Astrocyte (in vitro differentiated cells and primary cell): ENCODE measurements at regions not wholly inside any gene's neighbourhood (a gene's known extent, or its start where the extent isn't known, plus 50 kb on each side); places are given as distances from the start of the nearest gene placed in this dataset.

ENCODE experiments used
- DNase-seq: peaks from one replicate; pipeline ENCODE4 v3.0.0-alpha.2; 2010; ENCODE audit warnings: low read depth
- FAIRE-seq: peaks from 2 replicates; lab custom pipeline; 2011; peaks lifted over from hg19 to GRCh38; lab: Jason Lieb, UNC
- H2AFZ ChIP-seq: 2 replicates; pipeline ENCODE4 v1.6.0; 2012; ENCODE audit warnings: low read depth, low read length, inconsistent platforms
- H3K27ac ChIP-seq: 2 replicates; pipeline ENCODE4 v1.5.1; 2011; ENCODE audit warnings: low read depth, low read length, inconsistent platforms
- H3K27me3 ChIP-seq: 2 replicates; pipeline ENCODE4 v1.6.0; 2011; ENCODE audit warnings: low read length, inconsistent platforms; ENCODE audit not compliant: insufficient read depth
- H3K36me3 ChIP-seq: 2 replicates; pipeline ENCODE4 v1.5.1; 2011; ENCODE audit warnings: low read length, inconsistent platforms; ENCODE audit not compliant: insufficient read depth
- H3K4me1 ChIP-seq: 2 replicates; pipeline ENCODE4 v1.5.1; 2011; ENCODE audit warnings: low read length, inconsistent platforms; ENCODE audit not compliant: insufficient read depth
- H3K4me2 ChIP-seq: 2 replicates; pipeline ENCODE4 v1.6.0; 2012; ENCODE audit warnings: low read length, inconsistent platforms
- H3K4me3 ChIP-seq: 2 replicates; pipeline ENCODE4 v1.5.1; 2011; ENCODE audit warnings: low read depth, mild to moderate bottlenecking, low read length, inconsistent platforms; ENCODE audit not compliant: insufficient read depth
- H3K79me2 ChIP-seq: 2 replicates; pipeline ENCODE4 v1.6.0; 2012; ENCODE audit warnings: mild to moderate bottlenecking, low read length, inconsistent platforms; ENCODE audit not compliant: insufficient read depth
- H3K9ac ChIP-seq: 2 replicates; pipeline ENCODE4 v1.6.0; 2012; ENCODE audit warnings: mild to moderate bottlenecking, low read length, inconsistent platforms
- H3K9me3 ChIP-seq: 2 replicates; pipeline ENCODE4 v1.5.1; 2012; ENCODE audit warnings: low read depth, mild to moderate bottlenecking, low read length, inconsistent platforms; ENCODE audit not compliant: insufficient read depth
- H4K20me1 ChIP-seq: 2 replicates; pipeline ENCODE4 v1.6.0; 2012; ENCODE audit warnings: low read length, inconsistent platforms; ENCODE audit not compliant: insufficient read depth
- H3K27ac Mint-ChIP-seq: one replicate; pipeline ENCODE4 v1.8.0; 2021; ENCODE audit warnings: mild to moderate bottlenecking, mixed read lengths; ENCODE audit not compliant: unreplicated experiment
- H3K27me3 Mint-ChIP-seq: one replicate; pipeline ENCODE4 v1.8.0; 2021; ENCODE audit warnings: low read depth, mixed read lengths; ENCODE audit not compliant: unreplicated experiment
- H3K36me3 Mint-ChIP-seq: one replicate; pipeline ENCODE4 v1.8.0; 2021; ENCODE audit warnings: low read depth, mixed read lengths; ENCODE audit not compliant: unreplicated experiment
- H3K4me1 Mint-ChIP-seq: one replicate; pipeline ENCODE4 v1.8.0; 2021; ENCODE audit warnings: low read depth, mixed read lengths; ENCODE audit not compliant: unreplicated experiment
- H3K4me3 Mint-ChIP-seq: one replicate; pipeline ENCODE4 v1.8.0; 2021; ENCODE audit warnings: mild to moderate bottlenecking, moderate library complexity, mixed read lengths; ENCODE audit not compliant: unreplicated experiment
- H3K9me3 Mint-ChIP-seq: one replicate; pipeline ENCODE4 v1.8.0; 2021; ENCODE audit warnings: mild to moderate bottlenecking, mixed read lengths; ENCODE audit not compliant: unreplicated experiment
- CTCF ChIP-seq: IDR thresholded peaks from 2 replicates; pipeline ENCODE4 v1.5.1; 2011; ENCODE audit warnings: low read depth, mild to moderate bottlenecking, inconsistent platforms, low read length, moderate library complexity; ENCODE audit not compliant: insufficient read depth
- EZH2 ChIP-seq: IDR thresholded peaks from 2 replicates; pipeline ENCODE4 v1.6.1; 2012; ENCODE audit warnings: mild to moderate bottlenecking, low read length, inconsistent platforms; ENCODE audit not compliant: insufficient read depth

GRCh38 chr22:48605856-48606481 lies 1221.7 kb downstream of the BRD1 start:
- no peak for FAIRE-seq

GRCh38 chr22:48605125-48605524 lies 1222.5 kb downstream of the BRD1 start:
- Histone ChIP-seq H3K4me1 (no peaks in the 10 kb centered on the region), H4K20me1 (no peaks in the 10 kb centered on the region), H3K27ac (no peak overlapping the region), H3K79me2 (no peaks in the 10 kb centered on the region), H2AFZ (no peak overlapping the region), H3K9me3 (peaks cover 8% of the 10 kb centered on the region), H3K27me3 (no peaks in the 10 kb centered on the region), H3K36me3 (no peaks in the 10 kb centered on the region), H3K9ac (no peak overlapping the region), H3K4me3 (no peak overlapping the region), H3K4me2 (no peak overlapping the region)
- peaks cover 3% of the 10 kb centered on the region for H3K36me3 Mint-ChIP-seq
- peaks cover 3% of the 10 kb centered on the region for H3K9me3 Mint-ChIP-seq
- no peak overlapping the region for H3K4me3 Mint-ChIP-seq
- DNase-seq (no peak), FAIRE-seq (no peak)
- no peak for TF ChIP-seq EZH2
- TF ChIP-seq CTCF: no peak
- H3K27me3 Mint-ChIP-seq: peaks cover 9% of the 10 kb centered on the region
- no peak overlapping the region for H3K27ac Mint-ChIP-seq
- H3K4me1 Mint-ChIP-seq: peaks cover 11% of the 10 kb centered on the region

More at GRCh38 chr22:48605856-48606481, 1221.7 kb downstream of the BRD1 start:
- H3K27me3 ChIP-seq: no peaks in the 10 kb centered on the region
- TF ChIP-seq CTCF (no peak), EZH2 (no peak)
- no peaks in the 10 kb centered on the region for H3K79me2 ChIP-seq
- Mint-ChIP-seq H3K4me3 (no peak overlapping the region), H3K9me3 (peaks cover 3% of the 10 kb centered on the region), H3K27ac (no peak overlapping the region), H3K36me3 (peaks cover 3% of the 10 kb centered on the region), H3K4me1 (peaks cover 11% of the 10 kb centered on the region), H3K27me3 (peaks cover 7% of the 10 kb centered on the region)
- peaks cover 8% of the 10 kb centered on the region for H3K9me3 ChIP-seq
- no peaks in the 10 kb centered on the region for H3K36me3 ChIP-seq
- no peak overlapping the region for H3K27ac ChIP-seq
- H3K4me1 ChIP-seq: no peaks in the 10 kb centered on the region
- no peak overlapping the region for H2AFZ ChIP-seq
- H3K4me3 ChIP-seq: no peak overlapping the region
- no peaks in the 10 kb centered on the region for H4K20me1 ChIP-seq
- no peak for DNase-seq
- no peak overlapping the region for H3K9ac ChIP-seq
- H3K4me2 ChIP-seq: no peak overlapping the region

GRCh38 chr22:48603621-48604320 lies 1223.9 kb downstream of the BRD1 start:
- H3K27me3 Mint-ChIP-seq: peaks cover 11% of the 10 kb centered on the region

More at GRCh38 chr22:48603621-48604320, 1223.9 kb downstream of the BRD1 start:
- H3K27ac Mint-ChIP-seq: no peak overlapping the region
- H3K4me2 ChIP-seq: no peak overlapping the region
- H3K4me3 Mint-ChIP-seq: no peak overlapping the region
- H2AFZ ChIP-seq: no peak overlapping the region
- TF ChIP-seq EZH2 (no peak), CTCF (no peak)
- no peak for DNase-seq
- H3K36me3 Mint-ChIP-seq: peaks cover 3% of the 10 kb centered on the region
- no peak overlapping the region for H3K27ac ChIP-seq
- no peak for FAIRE-seq
- H3K79me2 ChIP-seq: no peaks in the 10 kb centered on the region
- no peaks in the 10 kb centered on the region for H3K4me1 ChIP-seq
- no peak overlapping the region for H3K9ac ChIP-seq
- no peaks in the 10 kb centered on the region for H4K20me1 ChIP-seq
- H3K4me1 Mint-ChIP-seq: peaks cover 11% of the 10 kb centered on the region
- H3K36me3 ChIP-seq: no peaks in the 10 kb centered on the region
- peaks cover 9% of the 10 kb centered on the region for H3K9me3 ChIP-seq
- H3K4me3 ChIP-seq: no peak overlapping the region
- no peaks in the 10 kb centered on the region for H3K27me3 ChIP-seq
- H3K9me3 Mint-ChIP-seq: peaks cover 3% of the 10 kb centered on the region
